KMS-11 (cell line): ENCODE measurements at regions not wholly inside any gene's neighbourhood (a gene's known extent, or its start where the extent isn't known, plus 50 kb on each side); places are given as distances from the start of the nearest gene placed in this dataset.

Experiments used
- H2AFZ ChIP-seq: fragments of 200-600 bp; sonication (generic); 2 replicates; pipeline ENCODE4 v1.6.1; 2016; ENCODE audit warnings: antibody characterized with exemption, mixed run types, low read depth
- H3K27ac ChIP-seq: fragments of 200-600 bp; sonication (generic); 2 replicates; pipeline ENCODE4 v1.6.1; 2016; ENCODE audit warnings: mild to moderate bottlenecking, mixed run types
- H3K27me3 ChIP-seq: fragments of 200-600 bp; sonication (generic); 2 replicates; pipeline ENCODE4 v1.6.1; 2017; ENCODE audit warnings: mild to moderate bottlenecking, low read depth, mixed run types, moderate library complexity; ENCODE audit not compliant: insufficient read depth
- H3K36me3 ChIP-seq: fragments of 200-600 bp; sonication (generic); 2 replicates; pipeline ENCODE4 v1.6.1; 2017; ENCODE audit warnings: mild to moderate bottlenecking, mixed run types; ENCODE audit not compliant: insufficient read depth
- H3K4me1 ChIP-seq: fragments of 200-600 bp; sonication (generic); 2 replicates; pipeline ENCODE4 v1.6.1; 2016; ENCODE audit warnings: mild to moderate bottlenecking, low read depth, mixed run types; ENCODE audit not compliant: poor library complexity, severe bottlenecking
- H3K4me2 ChIP-seq: fragments of 200-600 bp; sonication (generic); 2 replicates; pipeline ENCODE4 v1.7.0; 2016; ENCODE audit warnings: mild to moderate bottlenecking, mixed run types
- H3K4me3 ChIP-seq: fragments of 200-600 bp; sonication (generic); IDR thresholded peaks from 2 replicates; pipeline ENCODE4 v1.6.1; 2017; ENCODE audit warnings: low read depth, low read length, mixed read lengths; ENCODE audit not compliant: insufficient read depth
- H3K79me2 ChIP-seq: fragments of 200-600 bp; sonication (generic); 2 replicates; pipeline ENCODE4 v1.6.1; 2016; ENCODE audit warnings: low read depth, mixed run types; ENCODE audit not compliant: insufficient read depth
- H3K9ac ChIP-seq: fragments of 200-600 bp; sonication (generic); 2 replicates; pipeline ENCODE4 v1.6.1; 2016; ENCODE audit warnings: mild to moderate bottlenecking, mixed run types
- H4K20me1 ChIP-seq: fragments of 200-600 bp; sonication (generic); 2 replicates; pipeline ENCODE4 v1.6.1; 2016; ENCODE audit warnings: mild to moderate bottlenecking, mixed run types; ENCODE audit not compliant: insufficient read depth
- CTCF ChIP-seq: fragments of 200-600 bp; sonication (generic); conservative IDR thresholded peaks from 2 replicates; pipeline ENCODE4 v1.6.1; 2017; ENCODE audit warnings: low read depth, mild to moderate bottlenecking, antibody characterized with exemption, low read length, moderate library complexity, mixed read lengths

DNA sequence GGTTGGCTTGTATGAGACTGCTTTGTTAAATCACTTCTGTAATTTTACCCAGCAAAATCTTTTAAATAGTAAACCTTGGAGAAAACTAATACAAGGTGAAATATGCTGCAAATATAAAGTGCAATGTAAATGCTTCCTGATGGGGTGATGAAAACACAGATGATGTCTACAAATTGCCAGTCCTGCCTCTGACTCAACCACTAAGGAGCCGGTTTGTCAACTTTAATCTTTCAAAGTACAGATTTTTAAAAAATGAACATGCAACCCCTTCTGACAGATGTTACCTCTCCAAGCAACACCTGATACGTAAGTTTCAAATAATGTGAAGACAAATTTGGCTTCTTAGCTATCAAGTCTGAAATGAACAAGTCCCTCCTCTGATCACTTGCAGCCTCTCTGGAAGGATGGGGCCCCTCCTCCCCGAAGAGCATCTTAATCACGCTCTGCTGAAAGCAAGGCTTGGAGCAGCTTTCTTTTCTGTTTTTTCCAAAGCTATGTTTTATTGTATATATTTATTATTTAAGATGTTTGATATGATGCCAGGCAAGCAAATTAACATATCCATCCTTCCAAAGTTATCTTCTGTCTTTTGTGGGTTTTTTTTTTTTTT lies 196.0 kb downstream of the MYLK4 start:
- Histone ChIP-seq H3K4me1 (no peaks in the 10 kb centered on the region), H2AFZ (no peak overlapping the region), H3K9ac (no peak overlapping the region), H3K27me3 (peaks cover 9% of the 10 kb centered on the region; the same call in 1 of the 2 replicates), H3K36me3 (no peaks in the 10 kb centered on the region), H3K79me2 (no peaks in the 10 kb centered on the region), H3K27ac (no peak overlapping the region), H3K4me2 (no peak overlapping the region), H4K20me1 (no peaks in the 10 kb centered on the region), H3K4me3 (no peak overlapping the region)
- TF ChIP-seq CTCF, result no peak

DNA sequence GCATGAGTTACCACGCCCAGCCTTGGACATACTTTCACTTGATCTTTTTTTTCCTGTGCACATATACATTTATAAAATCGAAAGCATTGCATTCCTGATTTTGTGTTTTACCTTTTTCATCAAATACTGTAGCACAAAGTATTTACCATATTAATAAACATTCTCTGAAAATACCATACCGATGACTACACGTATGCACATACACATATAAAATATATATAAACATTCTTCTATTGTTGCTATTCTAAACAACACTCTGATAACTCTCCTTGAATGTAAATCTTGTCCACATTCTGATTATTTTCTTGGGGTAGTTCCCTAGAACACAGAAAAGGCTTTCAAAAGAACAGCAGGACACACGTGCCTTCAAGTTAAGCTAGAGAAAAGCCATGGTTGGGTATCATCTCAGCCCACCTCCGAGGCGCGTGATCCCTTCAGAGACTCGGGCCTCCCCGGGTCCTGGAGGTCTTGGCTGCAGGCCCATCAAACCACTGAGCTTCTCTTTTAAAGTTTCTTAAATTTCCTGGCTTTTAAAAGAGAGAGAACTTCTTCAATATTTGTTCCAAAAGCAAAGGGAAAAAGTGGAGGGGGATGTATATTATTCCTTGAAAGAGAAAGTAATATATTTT lies 198.1 kb downstream of the MYLK4 start:
- H3K4me1 ChIP-seq, result no peaks in the 10 kb centered on the region
- H3K36me3 ChIP-seq, result no peaks in the 10 kb centered on the region
- no peak overlapping the region for H3K4me2 ChIP-seq
- no peak overlapping the region for H3K4me3 ChIP-seq
- H2AFZ ChIP-seq, result no peak overlapping the region
- no peaks in the 10 kb centered on the region for H4K20me1 ChIP-seq
- no peak overlapping the region for H3K27ac ChIP-seq
- no peaks in the 10 kb centered on the region for H3K79me2 ChIP-seq
- TF ChIP-seq CTCF, result no peak
- 0 out of 2 replicates have a peak, but pooled peaks cover 3% of the 10 kb centered on the region for H3K27me3 ChIP-seq
- no peak overlapping the region for H3K9ac ChIP-seq

DNA sequence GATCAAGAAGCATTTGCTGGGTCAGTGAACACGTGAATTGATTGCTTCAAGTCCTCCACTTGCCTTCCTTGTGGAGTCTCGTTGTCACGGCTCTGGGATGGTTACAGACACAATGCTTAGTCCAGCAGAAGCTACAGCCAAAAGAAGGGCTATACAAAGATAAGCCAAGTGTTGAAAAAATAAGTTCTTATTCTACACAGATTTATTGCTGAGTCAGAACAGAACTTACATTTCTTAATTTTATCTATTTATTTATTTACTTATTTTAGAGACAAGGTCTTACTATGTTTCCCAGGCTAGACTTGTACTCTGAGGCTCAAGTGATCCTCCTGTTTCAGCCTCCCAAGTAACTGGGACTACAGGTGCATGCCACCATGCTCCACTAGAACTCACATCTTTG lies 199.0 kb downstream of the MYLK4 start:
- Histone ChIP-seq H3K27me3 (no peaks in the 10 kb centered on the region; the same call in 1 of the 2 replicates), H3K36me3 (no peaks in the 10 kb centered on the region), H2AFZ (no peak overlapping the region), H3K4me1 (no peaks in the 10 kb centered on the region), H3K9ac (no peak overlapping the region), H3K4me2 (no peak overlapping the region), H3K79me2 (no peaks in the 10 kb centered on the region), H3K27ac (no peak overlapping the region), H4K20me1 (no peaks in the 10 kb centered on the region), H3K4me3 (no peak overlapping the region)
- TF ChIP-seq CTCF, result no peak

DNA sequence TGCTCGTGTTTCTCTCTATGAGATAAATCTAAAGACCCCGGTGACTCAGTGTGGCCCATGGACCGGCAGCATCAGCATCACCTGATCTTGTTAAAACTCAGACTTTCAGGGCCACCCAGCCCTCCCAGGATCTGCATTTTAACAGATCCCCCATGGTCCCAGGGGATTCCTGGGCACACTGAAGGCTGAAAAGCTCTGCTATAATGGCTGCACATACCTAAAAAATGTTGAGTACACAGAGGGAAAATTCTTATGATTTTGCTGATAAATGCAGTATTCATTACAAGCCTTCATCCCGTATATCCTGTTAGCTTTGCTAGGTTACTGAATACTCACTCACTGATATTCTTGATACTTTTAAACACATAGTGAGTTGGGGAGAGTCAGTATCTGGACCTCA lies 200.5 kb downstream of the MYLK4 start:
- H3K4me3 ChIP-seq, result no peak overlapping the region
- no peak overlapping the region for H3K4me2 ChIP-seq
- no peaks in the 10 kb centered on the region for H4K20me1 ChIP-seq
- H3K36me3 ChIP-seq, result no peaks in the 10 kb centered on the region
- no peaks in the 10 kb centered on the region for H3K79me2 ChIP-seq
- H3K27ac ChIP-seq, result no peak overlapping the region
- TF ChIP-seq CTCF, result no peak
- no peak overlapping the region for H3K9ac ChIP-seq
- no peak overlapping the region for H2AFZ ChIP-seq
- peaks cover 9% of the 10 kb centered on the region for H3K27me3 ChIP-seq
- no peaks in the 10 kb centered on the region for H3K4me1 ChIP-seq
